K562 (cell line): ENCODE measurements at regions not wholly inside any gene's neighbourhood (a gene's known extent, or its start where the extent isn't known, plus 50 kb on each side); places are given as distances from the start of the nearest gene placed in this dataset.

Experiments
- ATAC-seq: fragments of 200-7000 bp; cut with Tn5 transposase; 3 replicates; pipeline ENCODE4 v1.9.1; 2020; ENCODE audit warnings: moderate library complexity
- BruUV-seq: library from RNA; stranded (reverse); fragments of 400-500 nt; replicated peaks from 2 replicates; lab custom pipeline; 2021; lab: Mats Ljungman, UMichigan
- CTCF ChIA-PET: fragments of 300-600 bp; formaldehyde crosslinking; extraction: SDS; loops from one replicate; lab custom pipeline; 2021; ENCODE audit warnings: low intra/inter-chr PET ratio; lab: Yijun Ruan, JAX
- POLR2A ChIA-PET: fragments of 300-600, 350-650 bp; sonication (Branson Sonifier 250); formaldehyde crosslinking; extraction: SDS; loops from one replicate; lab custom pipeline; 2021; ENCODE audit warnings: antibody characterized with exemption, inconsistent platforms; lab: Yijun Ruan, JAX
- DNase-seq, 4 experiments: peaks; one replicate each; pipeline versions ENCODE4 v3.0.0 to v3.0.0-alpha.2; 2011 to 2018; ENCODE audit warnings: low spot score in 3 of 4, mixed read lengths in 3 of 4; ENCODE audit errors: extremely low read depth in 1 of 4
- FAIRE-seq: peaks from 2 replicates; lab custom pipeline; 2011; peaks lifted over from hg19 to GRCh38; lab: Jason Lieb, UNC
- H2AFZ ChIP-seq: 2 replicates; pipeline ENCODE4 v1.6.0; 2011; ENCODE audit warnings: low read depth, low read length, control low read depth, inconsistent platforms
- H3K27ac ChIP-seq: fragments of 200-600 bp; 3 replicates; pipeline ENCODE4 v1.8.0; 2011; ENCODE audit warnings: low read depth, mild to moderate bottlenecking, control low read depth, inconsistent platforms, low read length, moderate library complexity, mixed read lengths; ENCODE audit errors: extremely low read depth
- H3K27me3 ChIP-seq, 2 experiments: fragments of 300-600 bp in 1 of 2; 2 replicates in 1 of 2; 3 replicates in 1 of 2; pipeline versions ENCODE4 v1.6.0 to v1.8.0; 2011; ENCODE audit warnings: inconsistent platforms in 2 of 2, low read length in 2 of 2, mild to moderate bottlenecking in 1 of 2, mixed read lengths in 1 of 2, moderate library complexity in 1 of 2; ENCODE audit not compliant: control insufficient read depth in 2 of 2, insufficient read depth in 2 of 2
- H3K36me3 ChIP-seq: fragments of 300-600 bp; 3 replicates; pipeline ENCODE4 v1.8.0; 2011; ENCODE audit warnings: mild to moderate bottlenecking, low read length, inconsistent platforms; ENCODE audit not compliant: control insufficient read depth, insufficient read depth
- H3K4me1 ChIP-seq, 2 experiments: fragments of 200-600 bp in 1 of 2; replicated peaks in 1 of 2; 2 replicates in 1 of 2; 3 replicates in 1 of 2; pipeline versions ENCODE4 v1.5.1 to v1.8.0; 2011; ENCODE audit warnings: inconsistent platforms in 2 of 2, low read length in 2 of 2, mild to moderate bottlenecking in 1 of 2, mixed read lengths in 1 of 2, moderate library complexity in 1 of 2; ENCODE audit not compliant: control insufficient read depth in 2 of 2, insufficient read depth in 2 of 2
- H3K4me2 ChIP-seq: 2 replicates; pipeline ENCODE4 v1.6.1; 2011; ENCODE audit warnings: low read length, control low read depth, inconsistent platforms, mixed read lengths; ENCODE audit not compliant: insufficient read depth
- H3K4me3 ChIP-seq: fragments of 200-600 bp; sonication (generic), shearing (Covaris generic); 2 replicates; pipeline ENCODE4 v1.5.1; 2016; ENCODE audit warnings: control low read depth, inconsistent platforms
- H3K79me2 ChIP-seq: fragments of 200-600 bp; 3 replicates; pipeline ENCODE4 v1.8.0; 2011; ENCODE audit warnings: low read length, inconsistent platforms; ENCODE audit not compliant: control insufficient read depth, insufficient read depth
- H3K9ac ChIP-seq, 2 experiments: 2 replicates each; pipeline versions ENCODE4 v1.6.0 to v1.6.1; 2011; ENCODE audit warnings: low read depth in 2 of 2, low read length in 2 of 2, control low read depth in 1 of 2, inconsistent platforms in 1 of 2, mild to moderate bottlenecking in 1 of 2, mixed read lengths in 1 of 2; ENCODE audit not compliant: insufficient read depth in 1 of 2
- H3K9me1 ChIP-seq: one replicate; pipeline ENCODE4 v1.6.0; 2011; ENCODE audit warnings: inconsistent platforms, mild to moderate bottlenecking, low read length, moderate library complexity; ENCODE audit not compliant: control insufficient read depth, insufficient read depth
- H3K9me3 ChIP-seq: replicated peaks from 2 replicates; pipeline ENCODE4 v1.5.1; 2011; ENCODE audit warnings: low read depth, low read length, inconsistent platforms; ENCODE audit not compliant: control insufficient read depth, insufficient read depth
- H4K20me1 ChIP-seq: replicated peaks from 2 replicates; pipeline ENCODE4 v1.6.1; 2011; ENCODE audit warnings: low read length, inconsistent platforms, mixed read lengths; ENCODE audit not compliant: control insufficient read depth, insufficient read depth
- IRF2 ChIP-seq: sonication (generic); formaldehyde crosslinking; IDR thresholded peaks from 2 replicates; pipeline ENCODE4 v1.8.1; 2022; ENCODE audit warnings: mild to moderate bottlenecking, missing genetic modification reagents
- MECOM ChIP-seq: fragments of 250-450 bp; sonication (Bioruptor Pico); IDR thresholded peaks from 2 replicates; pipeline ENCODE4 v1.8.0; 2022; ENCODE audit warnings: inconsistent platforms
- RBBP5 ChIP-seq: fragments of 200-600 bp; sonication (generic); IDR thresholded peaks from 2 replicates; pipeline ENCODE4 v1.6.1; 2012; ENCODE audit warnings: borderline replicate concordance, mild to moderate bottlenecking, low read length, control low read depth, inconsistent platforms; ENCODE audit not compliant: insufficient read depth, poor library complexity, severe bottlenecking
- SRF ChIP-seq, 2 experiments: fragments of 250-450, 450-650 bp in 1 of 2; sonication (Bioruptor Pico) in 1 of 2; sonication (generic) in 1 of 2; formaldehyde crosslinking; IDR thresholded peaks; 2 replicates each; pipeline versions ENCODE4 v1.5.0 to v1.5.1; 2020 to 2022; ENCODE audit warnings: mild to moderate bottlenecking in 1 of 2, missing genetic modification reagents in 1 of 2
- STAT6 ChIP-seq: sonication (generic); formaldehyde crosslinking; IDR thresholded peaks from 2 replicates; pipeline ENCODE4 v1.8.1; 2023; ENCODE audit warnings: mild to moderate bottlenecking, missing genetic modification reagents
- ZNF347 ChIP-seq: fragments of 450-650 bp; formaldehyde crosslinking; IDR thresholded peaks from 2 replicates; pipeline ENCODE4 v1.4.0; 2020; ENCODE audit warnings: low read depth, mild to moderate bottlenecking, moderate library complexity
- WGBS: fragments of 100-300 bp; shearing (Covaris generic); methylation state at CpG from one replicate; pipeline ENCODE4 v1.1.6; 2016; ENCODE audit warnings: low coverage, mixed read lengths; ENCODE audit not compliant: insufficient coverage; ENCODE audit errors: missing lambda C conversion rate; 5-methylcytosine and 5-hydroxymethylcytosine counted together
- in situ Hi-C: fragments of 300-500 bp; cut with MboI; formaldehyde crosslinking; loops from 4 replicates; pipeline ENCODE4 v1.15.0; 2018; ENCODE audit warnings: inconsistent platforms, mixed read lengths
- intact Hi-C: fragments of 100-400 bp; cut with micrococcal nuclease; formaldehyde crosslinking; loops from 2 replicates; pipeline ENCODE4 v1.14.2; 2022

GRCh38 chr10:33103863-33104379 lies 145.9 kb upstream of the ITGB1 start:
- no TSS peak for BruUV-seq
- POLR2A ChIA-PET, result no interaction called here
- no peak for ATAC-seq
- 1% methylated on average over 5 of the region's 5 CpGs for WGBS
- Histone ChIP-seq H3K4me1 (no peaks in the 10 kb centered on the region), H3K79me2 (no peaks in the 10 kb centered on the region), H3K9ac (no peak overlapping the region), H3K27ac (no peak overlapping the region), H2AFZ (no peak overlapping the region), H3K9me1 (no peaks in the 10 kb centered on the region), H3K9me3 (no peaks in the 10 kb centered on the region), H3K27me3 (peaks cover 10 to 18% of the 10 kb centered on the region in 2 experiments; a peak in 3 of 5 replicates), H3K36me3 (no peaks in the 10 kb centered on the region), H3K4me3 (no peak overlapping the region), H4K20me1 (no peaks in the 10 kb centered on the region; the same call in 1 of the 2 replicates), H3K4me2 (no peak overlapping the region)
- in situ Hi-C loops, result no loop called here
- no peak for DNase-seq
- FAIRE-seq, result no peak
- intact Hi-C loops, result no loop called here
- CTCF ChIA-PET, result no interaction called here
- TF ChIP-seq ZNF347 (CRISPR knock-in tag) (no peak), MECOM (CRISPR knock-in tag) (no peak), SRF (CRISPR knock-in tag; IDR thresholded peaks at IDR 0.05) (no peak), RBBP5 (no peak), STAT6 (CRISPR knock-in tag) (no peak), IRF2 (no peak)
